Astrocyte (in vitro differentiated cells and primary cell): ENCODE measurements at regions not wholly inside any gene's neighbourhood (a gene's known extent, or its start where the extent isn't known, plus 50 kb on each side); places are given as distances from the start of the nearest gene placed in this dataset.

Source experiments
- DNase-seq: peaks from one replicate; pipeline ENCODE4 v3.0.0-alpha.2; 2010; ENCODE audit warnings: low read depth
- FAIRE-seq: peaks from 2 replicates; lab custom pipeline; 2011; peaks lifted over from hg19 to GRCh38; lab: Jason Lieb, UNC
- H2AFZ ChIP-seq: 2 replicates; pipeline ENCODE4 v1.6.0; 2012; ENCODE audit warnings: low read depth, low read length, inconsistent platforms
- H3K27ac ChIP-seq: 2 replicates; pipeline ENCODE4 v1.5.1; 2011; ENCODE audit warnings: low read depth, low read length, inconsistent platforms
- H3K27me3 ChIP-seq: 2 replicates; pipeline ENCODE4 v1.6.0; 2011; ENCODE audit warnings: low read length, inconsistent platforms; ENCODE audit not compliant: insufficient read depth
- H3K36me3 ChIP-seq: 2 replicates; pipeline ENCODE4 v1.5.1; 2011; ENCODE audit warnings: low read length, inconsistent platforms; ENCODE audit not compliant: insufficient read depth
- H3K4me1 ChIP-seq: 2 replicates; pipeline ENCODE4 v1.5.1; 2011; ENCODE audit warnings: low read length, inconsistent platforms; ENCODE audit not compliant: insufficient read depth
- H3K4me2 ChIP-seq: 2 replicates; pipeline ENCODE4 v1.6.0; 2012; ENCODE audit warnings: low read length, inconsistent platforms
- H3K4me3 ChIP-seq: 2 replicates; pipeline ENCODE4 v1.5.1; 2011; ENCODE audit warnings: low read depth, mild to moderate bottlenecking, low read length, inconsistent platforms; ENCODE audit not compliant: insufficient read depth
- H3K79me2 ChIP-seq: 2 replicates; pipeline ENCODE4 v1.6.0; 2012; ENCODE audit warnings: mild to moderate bottlenecking, low read length, inconsistent platforms; ENCODE audit not compliant: insufficient read depth
- H3K9ac ChIP-seq: 2 replicates; pipeline ENCODE4 v1.6.0; 2012; ENCODE audit warnings: mild to moderate bottlenecking, low read length, inconsistent platforms
- H3K9me3 ChIP-seq: 2 replicates; pipeline ENCODE4 v1.5.1; 2012; ENCODE audit warnings: low read depth, mild to moderate bottlenecking, low read length, inconsistent platforms; ENCODE audit not compliant: insufficient read depth
- H4K20me1 ChIP-seq: 2 replicates; pipeline ENCODE4 v1.6.0; 2012; ENCODE audit warnings: low read length, inconsistent platforms; ENCODE audit not compliant: insufficient read depth
- H3K27ac Mint-ChIP-seq: one replicate; pipeline ENCODE4 v1.8.0; 2021; ENCODE audit warnings: mild to moderate bottlenecking, mixed read lengths; ENCODE audit not compliant: unreplicated experiment
- H3K27me3 Mint-ChIP-seq: one replicate; pipeline ENCODE4 v1.8.0; 2021; ENCODE audit warnings: low read depth, mixed read lengths; ENCODE audit not compliant: unreplicated experiment
- H3K36me3 Mint-ChIP-seq: one replicate; pipeline ENCODE4 v1.8.0; 2021; ENCODE audit warnings: low read depth, mixed read lengths; ENCODE audit not compliant: unreplicated experiment
- H3K4me1 Mint-ChIP-seq: one replicate; pipeline ENCODE4 v1.8.0; 2021; ENCODE audit warnings: low read depth, mixed read lengths; ENCODE audit not compliant: unreplicated experiment
- H3K4me3 Mint-ChIP-seq: one replicate; pipeline ENCODE4 v1.8.0; 2021; ENCODE audit warnings: mild to moderate bottlenecking, moderate library complexity, mixed read lengths; ENCODE audit not compliant: unreplicated experiment
- H3K9me3 Mint-ChIP-seq: one replicate; pipeline ENCODE4 v1.8.0; 2021; ENCODE audit warnings: mild to moderate bottlenecking, mixed read lengths; ENCODE audit not compliant: unreplicated experiment
- EZH2 ChIP-seq: IDR thresholded peaks from 2 replicates; pipeline ENCODE4 v1.6.1; 2012; ENCODE audit warnings: mild to moderate bottlenecking, low read length, inconsistent platforms; ENCODE audit not compliant: insufficient read depth
- TF ChIP-seq, protein P1 (sequence below): IDR thresholded peaks from 2 replicates; pipeline ENCODE4 v1.5.1; 2011; ENCODE audit warnings: low read depth, mild to moderate bottlenecking, inconsistent platforms, low read length, moderate library complexity; ENCODE audit not compliant: insufficient read depth

DNA sequence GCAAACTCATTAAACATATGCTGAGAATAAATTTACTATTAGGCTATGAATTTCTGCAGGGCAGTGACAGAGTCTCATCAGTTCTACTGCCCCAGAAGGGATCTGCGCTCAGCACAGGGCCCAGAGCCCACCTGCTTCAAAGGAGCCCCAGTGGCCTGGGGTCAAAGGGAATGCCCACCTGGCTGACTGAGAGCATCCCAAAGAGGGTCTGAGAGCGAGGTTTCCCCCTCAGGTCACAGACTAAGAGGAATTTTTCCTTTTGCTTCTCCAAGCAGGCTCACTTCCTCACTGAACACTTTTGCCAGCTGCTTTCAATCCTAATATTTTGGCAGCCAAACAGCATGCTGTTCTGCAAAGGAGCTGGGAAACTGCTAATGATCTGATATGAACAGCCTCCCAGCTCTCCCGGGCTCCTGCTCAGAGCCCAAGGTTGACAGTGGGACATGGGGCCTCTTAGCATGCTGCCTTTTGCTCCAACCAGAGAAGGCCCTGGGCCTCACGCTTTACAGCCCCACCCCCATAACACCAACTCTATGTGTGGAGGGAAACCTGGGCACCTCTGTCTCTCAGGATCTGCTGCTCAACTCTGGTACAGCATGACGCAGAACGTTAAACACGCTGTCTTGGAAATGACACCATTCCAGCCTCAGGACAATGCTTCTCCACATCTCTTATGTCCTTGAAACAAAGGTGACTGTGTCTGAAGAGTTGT lies 70.7 kb upstream of the SYT6 start:
- Mint-ChIP-seq H3K9me3 (no peaks in the 10 kb centered on the region), H3K4me3 (no peak overlapping the region), H3K4me1 (no peaks in the 10 kb centered on the region), H3K27ac (no peak overlapping the region), H3K27me3 (peaks cover 16% of the 10 kb centered on the region), H3K36me3 (no peaks in the 10 kb centered on the region)
- Histone ChIP-seq H3K4me1 (no peaks in the 10 kb centered on the region), H3K79me2 (no peaks in the 10 kb centered on the region), H3K4me3 (no peak overlapping the region), H3K27me3 (peaks cover 10% of the 10 kb centered on the region), H4K20me1 (no peaks in the 10 kb centered on the region), H3K9ac (no peak overlapping the region), H2AFZ (no peak overlapping the region), H3K36me3 (no peaks in the 10 kb centered on the region), H3K9me3 (no peaks in the 10 kb centered on the region), H3K27ac (no peak overlapping the region), H3K4me2 (no peak overlapping the region)
- FAIRE-seq = no peak
- TF ChIP-seq, protein P1, sequence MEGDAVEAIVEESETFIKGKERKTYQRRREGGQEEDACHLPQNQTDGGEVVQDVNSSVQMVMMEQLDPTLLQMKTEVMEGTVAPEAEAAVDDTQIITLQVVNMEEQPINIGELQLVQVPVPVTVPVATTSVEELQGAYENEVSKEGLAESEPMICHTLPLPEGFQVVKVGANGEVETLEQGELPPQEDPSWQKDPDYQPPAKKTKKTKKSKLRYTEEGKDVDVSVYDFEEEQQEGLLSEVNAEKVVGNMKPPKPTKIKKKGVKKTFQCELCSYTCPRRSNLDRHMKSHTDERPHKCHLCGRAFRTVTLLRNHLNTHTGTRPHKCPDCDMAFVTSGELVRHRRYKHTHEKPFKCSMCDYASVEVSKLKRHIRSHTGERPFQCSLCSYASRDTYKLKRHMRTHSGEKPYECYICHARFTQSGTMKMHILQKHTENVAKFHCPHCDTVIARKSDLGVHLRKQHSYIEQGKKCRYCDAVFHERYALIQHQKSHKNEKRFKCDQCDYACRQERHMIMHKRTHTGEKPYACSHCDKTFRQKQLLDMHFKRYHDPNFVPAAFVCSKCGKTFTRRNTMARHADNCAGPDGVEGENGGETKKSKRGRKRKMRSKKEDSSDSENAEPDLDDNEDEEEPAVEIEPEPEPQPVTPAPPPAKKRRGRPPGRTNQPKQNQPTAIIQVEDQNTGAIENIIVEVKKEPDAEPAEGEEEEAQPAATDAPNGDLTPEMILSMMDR = no peak
- no peak for TF ChIP-seq EZH2
- DNase-seq = no peak

DNA sequence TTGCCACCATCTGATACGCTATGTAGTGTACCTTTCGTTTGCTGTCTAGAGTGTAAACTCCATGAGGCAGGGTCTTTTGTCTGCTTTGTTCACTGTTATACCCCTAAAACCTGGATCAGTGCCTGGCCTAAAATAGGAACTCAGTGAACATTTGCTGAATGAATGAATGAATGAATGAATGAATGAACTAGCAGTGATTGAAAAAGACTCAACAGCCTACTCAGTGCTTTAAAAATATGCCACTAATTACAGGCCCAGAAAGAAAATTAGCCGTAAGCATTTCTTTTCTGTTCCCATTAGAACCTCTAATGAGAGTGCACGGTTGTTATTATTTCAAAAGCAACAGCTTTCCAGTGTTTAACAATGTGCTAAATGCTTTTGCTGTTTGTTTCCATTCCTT lies 69.3 kb upstream of the SYT6 start:
- Mint-ChIP-seq H3K4me3 (no peak overlapping the region), H3K36me3 (no peaks in the 10 kb centered on the region), H3K27ac (no peak overlapping the region), H3K9me3 (no peaks in the 10 kb centered on the region), H3K4me1 (peaks cover 2% of the 10 kb centered on the region), H3K27me3 (peaks cover 12% of the 10 kb centered on the region)
- TF ChIP-seq, protein P1 = no peak
- TF ChIP-seq EZH2 = no peak
- Histone ChIP-seq H3K27ac (no peak overlapping the region), H3K9ac (no peak overlapping the region), H3K27me3 (peaks cover 13% of the 10 kb centered on the region), H3K36me3 (no peaks in the 10 kb centered on the region), H3K4me1 (no peaks in the 10 kb centered on the region), H3K9me3 (no peaks in the 10 kb centered on the region), H3K4me3 (no peak overlapping the region), H3K79me2 (no peaks in the 10 kb centered on the region), H4K20me1 (no peaks in the 10 kb centered on the region), H2AFZ (no peak overlapping the region), H3K4me2 (no peak overlapping the region)
- FAIRE-seq (no peak), DNase-seq (no peak)

DNA sequence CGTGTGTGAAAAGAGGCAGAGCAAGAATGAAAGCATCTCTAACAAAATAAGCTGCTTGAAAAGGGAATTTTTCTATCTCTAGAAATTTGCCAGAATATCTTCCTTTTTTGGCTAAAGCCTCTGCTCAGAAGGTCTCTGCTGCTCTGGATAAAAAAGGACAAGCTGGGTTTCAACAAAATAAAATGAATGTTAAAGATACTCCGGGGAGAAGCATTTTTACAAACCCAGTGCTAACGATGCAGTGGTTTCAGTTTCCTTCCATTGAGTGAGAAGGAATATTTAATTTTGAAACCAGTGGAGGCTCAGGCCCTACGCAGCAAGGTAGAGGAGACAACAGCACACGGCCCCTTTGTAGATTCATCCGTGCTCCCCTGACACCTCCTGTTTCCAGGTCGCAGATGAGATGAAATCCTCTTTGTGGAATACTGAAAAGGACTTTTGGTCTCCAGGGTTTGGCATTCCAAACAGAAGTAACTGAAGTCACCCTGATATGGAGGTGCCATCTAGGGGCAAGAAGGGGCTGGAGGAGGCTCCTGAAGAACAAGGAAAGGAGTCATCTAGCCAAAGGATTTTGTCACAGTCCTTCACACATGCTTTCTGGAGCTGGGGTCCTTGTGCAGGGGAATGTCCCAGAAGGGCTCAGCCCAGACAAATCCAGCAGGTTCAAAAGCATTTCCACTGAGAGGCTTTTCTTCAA lies 65.7 kb upstream of the SYT6 start:
- Histone ChIP-seq H2AFZ (no peak overlapping the region), H3K4me3 (no peak overlapping the region), H3K36me3 (no peaks in the 10 kb centered on the region), H4K20me1 (no peaks in the 10 kb centered on the region), H3K4me2 (no peak overlapping the region), H3K9ac (no peak overlapping the region), H3K27me3 (peaks cover 25% of the 10 kb centered on the region), H3K79me2 (no peaks in the 10 kb centered on the region), H3K27ac (no peak overlapping the region), H3K9me3 (no peaks in the 10 kb centered on the region), H3K4me1 (no peaks in the 10 kb centered on the region)
- Mint-ChIP-seq H3K27me3 (peaks cover 5% of the 10 kb centered on the region), H3K36me3 (no peaks in the 10 kb centered on the region), H3K4me3 (no peak overlapping the region), H3K4me1 (peaks cover 2% of the 10 kb centered on the region), H3K27ac (no peak overlapping the region), H3K9me3 (no peaks in the 10 kb centered on the region)
- FAIRE-seq = no peak
- no peak for TF ChIP-seq EZH2
- TF ChIP-seq, protein P1 = no peak
- no peak for DNase-seq
